Neutrophil (primary cell): ENCODE measurements at regions not wholly inside any gene's neighbourhood (a gene's known extent, or its start where the extent isn't known, plus 50 kb on each side); places are given as distances from the start of the nearest gene placed in this dataset.

Source experiments
- H3K27ac ChIP-seq: fragments of 200-600 bp; sonication (generic); 2 replicates; pipeline ENCODE4 v1.5.1; 2016; ENCODE audit warnings: mild to moderate bottlenecking, moderate library complexity
- H3K27me3 ChIP-seq: fragments of 200-600 bp; sonication (generic); 2 replicates; pipeline ENCODE4 v1.6.0; 2016; ENCODE audit warnings: mild to moderate bottlenecking
- H3K36me3 ChIP-seq: fragments of 200-600 bp; sonication (generic); 2 replicates; pipeline ENCODE4 v1.5.1; 2017
- H3K4me1 ChIP-seq, 2 experiments: fragments of 200-600 bp in 1 of 2; sonication (generic) in 1 of 2; 1 replicate in 1 of 2; 2 replicates in 1 of 2; pipeline versions ENCODE4 v1.5.1 to v1.6.1; 2013 to 2016; ENCODE audit warnings: low read depth in 1 of 2, low read length in 1 of 2, mild to moderate bottlenecking in 1 of 2, moderate library complexity in 1 of 2; ENCODE audit not compliant: control insufficient read depth in 1 of 2, insufficient read depth in 1 of 2
- H3K4me3 ChIP-seq, 2 experiments: fragments of 200-600 bp in 1 of 2; sonication (generic) in 1 of 2; 1 replicate in 1 of 2; 2 replicates in 1 of 2; pipeline ENCODE4 v1.5.1; 2013 to 2016; ENCODE audit warnings: low read depth in 1 of 2, low read length in 1 of 2, mild to moderate bottlenecking in 1 of 2, moderate library complexity in 1 of 2
- H3K9me3 ChIP-seq: fragments of 200-600 bp; sonication (generic); 2 replicates; pipeline ENCODE4 v1.5.1; 2016
- TF ChIP-seq, protein P1 (sequence below): fragments of 200-600 bp; sonication (generic); IDR thresholded peaks from 2 replicates; pipeline ENCODE4 v1.5.1; 2016; ENCODE audit warnings: antibody characterized with exemption

GRCh38 chr3:193928354-193929209 lies 207.4 kb upstream of the HES1 start:
- H3K36me3 ChIP-seq: no peaks in the 10 kb centered on the region
- H3K27me3 ChIP-seq: no peaks in the 10 kb centered on the region
- no peaks in the 10 kb centered on the region for H3K9me3 ChIP-seq
- no peak overlapping the region for H3K27ac ChIP-seq
- no peak overlapping the region for H3K4me3 ChIP-seq
- no peaks in the 10 kb centered on the region for H3K4me1 ChIP-seq
- TF ChIP-seq, protein P1, sequence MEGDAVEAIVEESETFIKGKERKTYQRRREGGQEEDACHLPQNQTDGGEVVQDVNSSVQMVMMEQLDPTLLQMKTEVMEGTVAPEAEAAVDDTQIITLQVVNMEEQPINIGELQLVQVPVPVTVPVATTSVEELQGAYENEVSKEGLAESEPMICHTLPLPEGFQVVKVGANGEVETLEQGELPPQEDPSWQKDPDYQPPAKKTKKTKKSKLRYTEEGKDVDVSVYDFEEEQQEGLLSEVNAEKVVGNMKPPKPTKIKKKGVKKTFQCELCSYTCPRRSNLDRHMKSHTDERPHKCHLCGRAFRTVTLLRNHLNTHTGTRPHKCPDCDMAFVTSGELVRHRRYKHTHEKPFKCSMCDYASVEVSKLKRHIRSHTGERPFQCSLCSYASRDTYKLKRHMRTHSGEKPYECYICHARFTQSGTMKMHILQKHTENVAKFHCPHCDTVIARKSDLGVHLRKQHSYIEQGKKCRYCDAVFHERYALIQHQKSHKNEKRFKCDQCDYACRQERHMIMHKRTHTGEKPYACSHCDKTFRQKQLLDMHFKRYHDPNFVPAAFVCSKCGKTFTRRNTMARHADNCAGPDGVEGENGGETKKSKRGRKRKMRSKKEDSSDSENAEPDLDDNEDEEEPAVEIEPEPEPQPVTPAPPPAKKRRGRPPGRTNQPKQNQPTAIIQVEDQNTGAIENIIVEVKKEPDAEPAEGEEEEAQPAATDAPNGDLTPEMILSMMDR: no peak

DNA sequence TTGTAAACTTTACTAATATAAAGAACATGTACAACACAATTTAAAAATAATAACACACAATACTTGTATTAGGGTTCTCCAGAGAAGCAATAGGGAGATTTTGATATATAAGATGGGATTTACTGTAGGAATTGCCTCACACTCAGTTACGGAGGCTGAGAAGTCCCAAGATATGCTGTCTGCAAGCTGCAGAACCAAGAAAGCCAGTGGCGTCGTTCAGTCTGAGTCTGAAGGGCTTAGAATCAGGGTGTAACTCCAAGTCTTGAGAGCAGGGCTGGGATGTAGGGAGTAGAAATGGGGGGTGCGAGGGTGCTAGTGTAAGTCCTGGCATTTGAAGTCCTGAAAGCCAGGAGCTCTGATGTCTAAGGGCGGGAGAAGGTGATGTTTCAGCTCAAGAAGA lies 206.6 kb upstream of the HES1 start:
- Histone ChIP-seq H3K4me3 (no peak overlapping the region), H3K4me1 (no peaks in the 10 kb centered on the region), H3K9me3 (no peaks in the 10 kb centered on the region), H3K36me3 (no peaks in the 10 kb centered on the region), H3K27ac (no peak overlapping the region), H3K27me3 (no peaks in the 10 kb centered on the region)
- TF ChIP-seq, protein P1: no peak

GRCh38 chr3:193929921-193930646 lies 205.9 kb upstream of the HES1 start:
- Histone ChIP-seq H3K27me3 (no peaks in the 10 kb centered on the region), H3K4me3 (no peak overlapping the region), H3K4me1 (no peaks in the 10 kb centered on the region), H3K27ac (no peak overlapping the region), H3K9me3 (no peaks in the 10 kb centered on the region), H3K36me3 (no peaks in the 10 kb centered on the region)
- TF ChIP-seq, protein P1: no peak

GRCh38 chr3:193932136-193932535 lies 203.8 kb upstream of the HES1 start:
- peaks cover 8 to 9% of the 10 kb centered on the region in 2 experiments for H3K4me1 ChIP-seq
- TF ChIP-seq, protein P1: no peak
- H3K9me3 ChIP-seq: no peaks in the 10 kb centered on the region
- H3K4me3 ChIP-seq: no peak overlapping the region
- H3K36me3 ChIP-seq: no peaks in the 10 kb centered on the region
- H3K27me3 ChIP-seq: no peaks in the 10 kb centered on the region
- no peak overlapping the region for H3K27ac ChIP-seq

GRCh38 chr3:193932576-193932975 lies 203.4 kb upstream of the HES1 start:
- no peaks in the 10 kb centered on the region for H3K36me3 ChIP-seq
- TF ChIP-seq, protein P1: no peak
- no peak overlapping the region for H3K4me3 ChIP-seq
- no peaks in the 10 kb centered on the region for H3K27me3 ChIP-seq
- H3K9me3 ChIP-seq: no peaks in the 10 kb centered on the region
- H3K27ac ChIP-seq: no peak overlapping the region
- H3K4me1 ChIP-seq: peaks cover 8 to 9% of the 10 kb centered on the region in 2 experiments
